Kidney (tissue), 13 donors: ENCODE measurements at regions not wholly inside any gene's neighbourhood (a gene's known extent, or its start where the extent isn't known, plus 50 kb on each side); places are given as distances from the start of the nearest gene placed in this dataset.

Experiments used
- DNase-seq, 5 donors: peaks; one replicate each; pipeline ENCODE4 v3.0.0-alpha.2; 2013 to 2020
- FAIRE-seq: peaks from 2 replicates; lab custom pipeline; 2012; peaks lifted over from hg19 to GRCh38; lab: Jason Lieb, UNC
- H3K27ac ChIP-seq, 2 donors: one replicate each; pipeline ENCODE4 v1.7.0; 2013; ENCODE audit warnings: low read depth in 2 of 2, low read length in 2 of 2, inconsistent platforms in 1 of 2
- H3K27me3 ChIP-seq: one replicate; pipeline ENCODE4 v1.7.1; 2013; ENCODE audit warnings: low read length, inconsistent platforms; ENCODE audit not compliant: control insufficient read depth, insufficient read depth
- H3K36me3 ChIP-seq, 3 donors: one replicate each; pipeline versions ENCODE4 v1.7.0 to v1.7.1; 2013; ENCODE audit warnings: low read length in 3 of 3, control low read depth in 1 of 3, inconsistent platforms in 1 of 3; ENCODE audit not compliant: insufficient read depth in 3 of 3, control insufficient read depth in 2 of 3
- H3K4me1 ChIP-seq, 3 donors: one replicate each; pipeline versions ENCODE4 v1.7.0 to v1.7.1; 2013; ENCODE audit warnings: low read length in 3 of 3, inconsistent platforms in 1 of 3, low read depth in 1 of 3; ENCODE audit not compliant: control insufficient read depth in 2 of 3, insufficient read depth in 2 of 3
- H3K4me3 ChIP-seq, 3 donors: one replicate each; pipeline versions ENCODE4 v1.7.0 to v1.8.1; 2013; ENCODE audit warnings: low read length in 3 of 3, control low read depth in 1 of 3, inconsistent platforms in 1 of 3
- H3K9ac ChIP-seq, 3 donors: one replicate each; pipeline versions ENCODE4 v1.7.0 to v1.7.1; 2013; ENCODE audit warnings: low read length in 3 of 3, control low read depth in 1 of 3, inconsistent platforms in 1 of 3
- H3K9me3 ChIP-seq, 3 donors: one replicate each; pipeline versions ENCODE4 v1.7.0 to v1.7.1; 2013; ENCODE audit warnings: low read length in 3 of 3, control low read depth in 1 of 3, inconsistent platforms in 1 of 3; ENCODE audit not compliant: control insufficient read depth in 2 of 3, insufficient read depth in 1 of 3
- CTCF ChIP-seq: IDR thresholded peaks from 3 replicates; pipeline ENCODE4 v1.5.1; 2012; ENCODE audit warnings: mild to moderate bottlenecking, moderate library complexity, borderline replicate concordance; ENCODE audit not compliant: insufficient read depth; ENCODE audit errors: extremely low read depth
- intact Hi-C: fragments of 100-400 bp; cut with DNase I; formaldehyde crosslinking; loops from one replicate; pipeline ENCODE4 v1.11.1; 2022
- donor health status: control.
- donor health status: control.
- donor health status: control.
- donor health status: control.
- donor health status: control.
- donor health status: DM: yes; HTN: yes; CAD: no.
- donor health status: Normal renal cell carcinoma (clear cell type).

- H3K27me3 ChIP-seq = no peaks in the 10 kb centered on the region
- no peaks in the 10 kb centered on the region for H3K36me3 ChIP-seq
- no peak for DNase-seq
- intact Hi-C loops = no loop called here
- H3K9me3 ChIP-seq = no peaks in the 10 kb centered on the region
- no peak for FAIRE-seq
- no peak overlapping the region for H3K27ac ChIP-seq
- no peak overlapping the region for H3K9ac ChIP-seq
- H3K4me1 ChIP-seq = no peaks in the 10 kb centered on the region
- no peak for TF ChIP-seq CTCF
- H3K4me3 ChIP-seq = no peak overlapping the region
Measured at GRCh38 chr16:74188856-74189255, 107.8 kb upstream of the PSMD7 start.

GRCh38 chr16:74186561-74186971 is 110.0 kb upstream of the PSMD7 start:
- no peaks in the 10 kb centered on the region for H3K4me1 ChIP-seq
- intact Hi-C loops = no loop called here
- no peak overlapping the region for H3K27ac ChIP-seq
- no peaks in the 10 kb centered on the region for H3K36me3 ChIP-seq
- peaks cover 0 to 3% (median 2%) of the 10 kb centered on the region in 3 donors for H3K9me3 ChIP-seq
- H3K9ac ChIP-seq = no peak overlapping the region
- no peak for FAIRE-seq
- no peaks in the 10 kb centered on the region for H3K27me3 ChIP-seq
- TF ChIP-seq CTCF = no peak
- DNase-seq = peak in 2 of 5 donors; percentile 12 to 44
- H3K4me3 ChIP-seq = no peak overlapping the region

- Histone ChIP-seq H3K4me1 (no peaks in the 10 kb centered on the region), H3K27ac (no peak overlapping the region), H3K36me3 (no peaks in the 10 kb centered on the region), H3K27me3 (no peaks in the 10 kb centered on the region), H3K9ac (no peak overlapping the region), H3K4me3 (no peak overlapping the region), H3K9me3 (peaks cover 0 to 3% (median 3%) of the 10 kb centered on the region in 3 donors)
- intact Hi-C loops = no loop called here
- TF ChIP-seq CTCF = no peak
- FAIRE-seq = no peak
- no peak for DNase-seq
Measured at GRCh38 chr16:74184839-74185238, 111.8 kb upstream of the PSMD7 start.
